ENCODE measurements at regions not wholly inside any gene's neighbourhood (a gene's known extent, or its start where the extent isn't known, plus 50 kb on each side); places are given as distances from the start of the nearest gene placed in this dataset.

DNA sequence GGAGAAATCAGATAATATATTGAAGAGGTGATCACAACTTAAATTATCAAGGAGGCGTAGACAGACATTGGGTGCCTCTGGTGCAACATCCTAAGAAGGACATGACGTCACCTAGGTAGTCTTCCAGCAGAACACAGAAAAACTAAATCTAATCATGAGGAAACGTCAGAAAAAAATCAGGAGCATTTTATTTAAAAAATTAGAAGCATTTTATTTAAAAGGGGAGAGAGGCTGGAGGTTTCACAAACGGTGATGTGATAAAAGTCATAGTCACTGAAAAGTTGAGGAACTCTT is 254.6 kb downstream of the TMEM167A start:
- CTCF ChIA-PET, result no interaction called here
- DNase-seq (ENCODE audit: low read depth, low spot score), result no peak
- H3K4me1 ChIP-seq (ENCODE audit: control insufficient read depth, insufficient read depth, low read length), result no peaks in the 10 kb centered on the region
- no peak overlapping the region for H3K4me3 ChIP-seq (ENCODE audit: low read depth in 2 of 2, low read length in 2 of 2)
- H3K27ac ChIP-seq (ENCODE audit: low read length), result no peak overlapping the region
- no TSS peak for BruUV-seq (replicated peaks)
- POLR2A ChIA-PET, result no interaction called here
- no peak for ATAC-seq
- intact Hi-C loops (cut with micrococcal nuclease; ENCODE audit: unreplicated experiment), result no loop called here
- H3K27me3 ChIP-seq (ENCODE audit: control insufficient read depth, insufficient read depth, low read length), result no peaks in the 10 kb centered on the region
- no peak for TF ChIP-seq TCF7L2 (IDR thresholded peaks at IDR 0.05; ENCODE audit: low read depth, low read length)
- TF ChIP-seq, protein P1, sequence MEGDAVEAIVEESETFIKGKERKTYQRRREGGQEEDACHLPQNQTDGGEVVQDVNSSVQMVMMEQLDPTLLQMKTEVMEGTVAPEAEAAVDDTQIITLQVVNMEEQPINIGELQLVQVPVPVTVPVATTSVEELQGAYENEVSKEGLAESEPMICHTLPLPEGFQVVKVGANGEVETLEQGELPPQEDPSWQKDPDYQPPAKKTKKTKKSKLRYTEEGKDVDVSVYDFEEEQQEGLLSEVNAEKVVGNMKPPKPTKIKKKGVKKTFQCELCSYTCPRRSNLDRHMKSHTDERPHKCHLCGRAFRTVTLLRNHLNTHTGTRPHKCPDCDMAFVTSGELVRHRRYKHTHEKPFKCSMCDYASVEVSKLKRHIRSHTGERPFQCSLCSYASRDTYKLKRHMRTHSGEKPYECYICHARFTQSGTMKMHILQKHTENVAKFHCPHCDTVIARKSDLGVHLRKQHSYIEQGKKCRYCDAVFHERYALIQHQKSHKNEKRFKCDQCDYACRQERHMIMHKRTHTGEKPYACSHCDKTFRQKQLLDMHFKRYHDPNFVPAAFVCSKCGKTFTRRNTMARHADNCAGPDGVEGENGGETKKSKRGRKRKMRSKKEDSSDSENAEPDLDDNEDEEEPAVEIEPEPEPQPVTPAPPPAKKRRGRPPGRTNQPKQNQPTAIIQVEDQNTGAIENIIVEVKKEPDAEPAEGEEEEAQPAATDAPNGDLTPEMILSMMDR (IDR thresholded peaks at IDR 0.05), result no peak
- TF ChIP-seq POLR2AphosphoS5 (IDR thresholded peaks at IDR 0.05; ENCODE audit: low read depth, low read length), result no peak
- TF ChIP-seq SIN3A (IDR thresholded peaks at IDR 0.05; ENCODE audit: borderline replicate concordance, insufficient read depth, low read depth, low read length), result no peak
- TF ChIP-seq, protein P2, sequence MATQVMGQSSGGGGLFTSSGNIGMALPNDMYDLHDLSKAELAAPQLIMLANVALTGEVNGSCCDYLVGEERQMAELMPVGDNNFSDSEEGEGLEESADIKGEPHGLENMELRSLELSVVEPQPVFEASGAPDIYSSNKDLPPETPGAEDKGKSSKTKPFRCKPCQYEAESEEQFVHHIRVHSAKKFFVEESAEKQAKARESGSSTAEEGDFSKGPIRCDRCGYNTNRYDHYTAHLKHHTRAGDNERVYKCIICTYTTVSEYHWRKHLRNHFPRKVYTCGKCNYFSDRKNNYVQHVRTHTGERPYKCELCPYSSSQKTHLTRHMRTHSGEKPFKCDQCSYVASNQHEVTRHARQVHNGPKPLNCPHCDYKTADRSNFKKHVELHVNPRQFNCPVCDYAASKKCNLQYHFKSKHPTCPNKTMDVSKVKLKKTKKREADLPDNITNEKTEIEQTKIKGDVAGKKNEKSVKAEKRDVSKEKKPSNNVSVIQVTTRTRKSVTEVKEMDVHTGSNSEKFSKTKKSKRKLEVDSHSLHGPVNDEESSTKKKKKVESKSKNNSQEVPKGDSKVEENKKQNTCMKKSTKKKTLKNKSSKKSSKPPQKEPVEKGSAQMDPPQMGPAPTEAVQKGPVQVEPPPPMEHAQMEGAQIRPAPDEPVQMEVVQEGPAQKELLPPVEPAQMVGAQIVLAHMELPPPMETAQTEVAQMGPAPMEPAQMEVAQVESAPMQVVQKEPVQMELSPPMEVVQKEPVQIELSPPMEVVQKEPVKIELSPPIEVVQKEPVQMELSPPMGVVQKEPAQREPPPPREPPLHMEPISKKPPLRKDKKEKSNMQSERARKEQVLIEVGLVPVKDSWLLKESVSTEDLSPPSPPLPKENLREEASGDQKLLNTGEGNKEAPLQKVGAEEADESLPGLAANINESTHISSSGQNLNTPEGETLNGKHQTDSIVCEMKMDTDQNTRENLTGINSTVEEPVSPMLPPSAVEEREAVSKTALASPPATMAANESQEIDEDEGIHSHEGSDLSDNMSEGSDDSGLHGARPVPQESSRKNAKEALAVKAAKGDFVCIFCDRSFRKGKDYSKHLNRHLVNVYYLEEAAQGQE (IDR thresholded peaks at IDR 0.05; ENCODE audit: insufficient read depth in 1 of 2, low read depth in 2 of 2, low read length in 1 of 2), result no peak
- in situ Hi-C loops (cut with HindIII; ENCODE audit: low pct_unique_long_range_greater_than_20kb, low sequenced_read_pairs), result no loop called here
- H3K9me3 ChIP-seq (ENCODE audit: control insufficient read depth, insufficient read depth, low read depth, low read length), result no peaks in the 10 kb centered on the region
- no peaks in the 10 kb centered on the region for H3K36me3 ChIP-seq (ENCODE audit: control insufficient read depth, insufficient read depth, low read length)

DNA sequence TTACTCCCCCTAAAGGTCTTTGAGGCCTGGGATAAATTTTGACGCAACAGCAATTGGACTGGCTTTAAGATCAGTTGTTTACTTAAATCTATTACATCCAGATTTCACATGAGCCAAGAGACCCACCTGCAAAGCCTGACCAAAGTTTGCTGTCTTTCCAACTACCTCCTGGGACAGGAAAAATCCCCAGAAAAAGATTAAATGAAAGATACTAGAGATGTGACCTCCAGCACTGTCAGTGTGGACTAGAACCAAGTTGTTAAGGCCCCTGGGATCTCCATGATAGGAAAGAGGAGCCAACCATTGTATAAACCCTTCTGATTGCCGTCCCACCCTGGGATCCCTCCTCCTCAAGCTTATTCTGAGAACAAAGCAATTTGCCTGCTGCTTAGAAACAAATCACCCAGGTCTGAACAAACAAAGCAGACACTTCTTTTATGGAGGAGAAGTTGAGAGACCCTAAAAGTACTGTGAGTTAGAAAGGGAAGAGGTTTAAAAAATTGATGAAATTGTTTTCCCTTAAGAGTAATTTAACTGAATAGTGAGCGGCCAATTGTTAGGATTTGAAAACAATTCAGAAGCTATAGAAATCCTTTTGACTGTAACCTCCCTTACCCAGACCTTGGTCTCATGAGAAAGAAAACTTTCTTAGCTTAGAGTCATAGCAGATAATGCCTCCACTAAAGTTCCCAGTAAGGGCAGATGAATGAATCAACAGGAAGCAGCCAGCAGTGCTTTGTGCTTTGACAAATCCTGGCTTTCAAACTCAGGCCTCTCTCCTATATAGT is 255.2 kb downstream of the TMEM167A start:
- POLR2A ChIA-PET, result no interaction called here
- BruUV-seq (replicated peaks), result no TSS peak

More for the DNA sequence above, 255.2 kb downstream of the TMEM167A start:
- Histone ChIP-seq H3K9me3 (ENCODE audit: control insufficient read depth, insufficient read depth, low read depth, low read length) (no peaks in the 10 kb centered on the region), H3K27me3 (ENCODE audit: control insufficient read depth, insufficient read depth, low read length) (no peaks in the 10 kb centered on the region), H3K27ac (ENCODE audit: low read length) (no peak overlapping the region), H3K4me1 (ENCODE audit: control insufficient read depth, insufficient read depth, low read length) (no peaks in the 10 kb centered on the region), H3K4me3 (ENCODE audit: low read depth in 2 of 2, low read length in 2 of 2) (no peak overlapping the region), H3K36me3 (ENCODE audit: control insufficient read depth, insufficient read depth, low read length) (no peaks in the 10 kb centered on the region)
- ATAC-seq (no peak), DNase-seq (ENCODE audit: low read depth, low spot score) (no peak)
- TF ChIP-seq TCF7L2 (IDR thresholded peaks at IDR 0.05; ENCODE audit: low read depth, low read length) (no peak), SIN3A (IDR thresholded peaks at IDR 0.05; ENCODE audit: borderline replicate concordance, insufficient read depth, low read depth, low read length) (no peak), POLR2AphosphoS5 (IDR thresholded peaks at IDR 0.05; ENCODE audit: low read depth, low read length) (no peak)
- TF ChIP-seq, protein P2 (IDR thresholded peaks at IDR 0.05; ENCODE audit: insufficient read depth in 1 of 2, low read depth in 2 of 2, low read length in 1 of 2), result no peak
- TF ChIP-seq, protein P1 (IDR thresholded peaks at IDR 0.05), result no peak
- intact Hi-C loops (cut with micrococcal nuclease; ENCODE audit: unreplicated experiment), result no loop called here
- CTCF ChIA-PET, result no interaction called here
- in situ Hi-C loops (cut with HindIII; ENCODE audit: low pct_unique_long_range_greater_than_20kb, low sequenced_read_pairs), result no loop called here
